Endothelial cell of umbilical vein (primary cell): ENCODE measurements at regions not wholly inside any gene's neighbourhood (a gene's known extent, or its start where the extent isn't known, plus 50 kb on each side); places are given as distances from the start of the nearest gene placed in this dataset.

ENCODE experiments used
- BruUV-seq: library from RNA; stranded (reverse); fragments of 400-500 nt; replicated peaks from 2 replicates; lab custom pipeline; 2021; lab: Mats Ljungman, UMichigan
- CTCF ChIA-PET: fragments of 300-600, 350-600 bp; sonication (Branson Sonifier 250); formaldehyde crosslinking; loops from one replicate; lab custom pipeline; 2021; ENCODE audit warnings: antibody characterized with exemption, inconsistent platforms; lab: Charles Lee
- POLR2A ChIA-PET: fragments of 300-600, 350-600 bp; sonication (Branson Sonifier 250); formaldehyde crosslinking; loops from one replicate; lab custom pipeline; 2021; ENCODE audit warnings: antibody characterized with exemption, inconsistent platforms; lab: Charles Lee
- DNase-seq: peaks from one replicate; pipeline ENCODE4 v3.0.0-alpha.2; 2011; ENCODE audit warnings: low read depth, low spot score
- FAIRE-seq: peaks from 2 replicates; lab custom pipeline; 2011; peaks lifted over from hg19 to GRCh38; lab: Jason Lieb, UNC
- H2AFZ ChIP-seq: 2 replicates; pipeline ENCODE4 v1.6.0; 2012; ENCODE audit warnings: low read depth, low read length, control low read depth, inconsistent platforms
- H3K27ac ChIP-seq: 2 replicates; pipeline ENCODE4 v1.5.1; 2011; ENCODE audit warnings: low read depth, mild to moderate bottlenecking, control low read depth, low read length, moderate library complexity; ENCODE audit not compliant: insufficient read depth
- H3K27me3 ChIP-seq, 2 experiments: 2 replicates each; pipeline versions ENCODE4 v1.6.0 to v1.6.1; 2011; ENCODE audit warnings: low read length in 2 of 2, mixed read lengths in 1 of 2; ENCODE audit not compliant: control insufficient read depth in 2 of 2, insufficient read depth in 2 of 2
- H3K36me3 ChIP-seq, 2 experiments: 2 replicates in 1 of 2; 3 replicates in 1 of 2; pipeline ENCODE4 v1.5.1; 2011; ENCODE audit warnings: low read length in 2 of 2, mild to moderate bottlenecking in 1 of 2, moderate library complexity in 1 of 2; ENCODE audit not compliant: control insufficient read depth in 2 of 2, insufficient read depth in 2 of 2; ENCODE audit errors: extremely low read depth in 1 of 2
- H3K4me1 ChIP-seq: 3 replicates; pipeline ENCODE4 v1.5.1; 2011; ENCODE audit warnings: mild to moderate bottlenecking, low read length; ENCODE audit not compliant: control insufficient read depth, insufficient read depth; ENCODE audit errors: extremely low read depth
- H3K4me2 ChIP-seq: 2 replicates; pipeline ENCODE4 v1.6.1; 2011; ENCODE audit warnings: low read length, control low read depth, mixed read lengths; ENCODE audit not compliant: insufficient read depth
- H3K4me3 ChIP-seq, 3 experiments: fragments of 200-600 bp in 1 of 3; sonication (generic), shearing (Covaris generic) in 1 of 3; replicated peaks in 1 of 3; 2 replicates each; pipeline ENCODE4 v1.5.1; 2011 to 2016; ENCODE audit warnings: control low read depth in 3 of 3, low read length in 3 of 3, mild to moderate bottlenecking in 2 of 3, inconsistent platforms in 1 of 3, low read depth in 1 of 3, moderate library complexity in 1 of 3; ENCODE audit not compliant: insufficient read depth in 1 of 3
- H3K79me2 ChIP-seq: 2 replicates; pipeline ENCODE4 v1.6.0; 2012; ENCODE audit warnings: low read length, inconsistent platforms; ENCODE audit not compliant: control insufficient read depth, insufficient read depth
- H3K9ac ChIP-seq: replicated peaks from 2 replicates; pipeline ENCODE3; 2011; ENCODE audit warnings: low read length, control low read depth; ENCODE audit not compliant: insufficient read depth; ENCODE audit errors: extremely low read depth
- H3K9me1 ChIP-seq: replicated peaks from 3 replicates; pipeline ENCODE4 v1.6.0; 2011; ENCODE audit warnings: mild to moderate bottlenecking, low read length; ENCODE audit not compliant: control insufficient read depth, insufficient read depth; ENCODE audit errors: extremely low read depth
- H3K9me3 ChIP-seq: replicated peaks from 2 replicates; pipeline ENCODE4 v1.5.1; 2012; ENCODE audit warnings: low read length, inconsistent platforms; ENCODE audit not compliant: control insufficient read depth, insufficient read depth
- H4K20me1 ChIP-seq: replicated peaks from 2 replicates; pipeline ENCODE3; 2011; ENCODE audit warnings: mild to moderate bottlenecking, low read length; ENCODE audit not compliant: control insufficient read depth, insufficient read depth; ENCODE audit errors: extremely low read depth
- CTCF ChIP-seq, 2 donors: IDR thresholded peaks; 1 replicate in 1 of 2; 2 replicates in 1 of 2; pipeline ENCODE4 v1.5.1; 2011; ENCODE audit warnings: low read length in 2 of 2, mild to moderate bottlenecking in 2 of 2, moderate library complexity in 2 of 2, control low read depth in 1 of 2, inconsistent platforms in 1 of 2, low read depth in 1 of 2; ENCODE audit not compliant: insufficient read depth in 1 of 2; ENCODE audit errors: extremely low read depth in 1 of 2
- EZH2 ChIP-seq: IDR thresholded peaks from 2 replicates; pipeline ENCODE4 v1.6.1; 2012; ENCODE audit warnings: borderline replicate concordance, low read depth, mild to moderate bottlenecking, moderate library complexity, low read length, inconsistent platforms; ENCODE audit not compliant: severe bottlenecking
- FOS ChIP-seq: IDR thresholded peaks from 2 replicates; pipeline ENCODE4 v1.6.1; 2011; ENCODE audit warnings: mild to moderate bottlenecking, low read length, moderate library complexity, borderline replicate concordance; ENCODE audit not compliant: insufficient read depth
- GATA2 ChIP-seq: IDR thresholded peaks from 2 replicates; pipeline ENCODE4 v1.7.0; 2011; ENCODE audit warnings: low read depth, mild to moderate bottlenecking, moderate library complexity, mixed read lengths, low read length; ENCODE audit not compliant: insufficient read length, insufficient read depth
- JUN ChIP-seq: IDR thresholded peaks from 2 replicates; pipeline ENCODE4 v1.6.1; 2011; ENCODE audit warnings: borderline replicate concordance, low read depth; ENCODE audit not compliant: insufficient read length, insufficient read depth
- MAX ChIP-seq: IDR thresholded peaks from 2 replicates; pipeline ENCODE4 v1.6.1; 2011; ENCODE audit not compliant: insufficient read depth, insufficient read length
- MYC ChIP-seq: IDR thresholded peaks from one replicate; pipeline ENCODE4 v1.6.1; 2011; ENCODE audit warnings: mild to moderate bottlenecking, low read depth, low read length
- POLR2A ChIP-seq: IDR thresholded peaks from 2 replicates; pipeline ENCODE4 v1.6.1; 2012; ENCODE audit warnings: low read depth, mild to moderate bottlenecking, control low read depth, low read length
- POLR2AphosphoS5 ChIP-seq: IDR thresholded peaks from 2 replicates; pipeline ENCODE4 v1.6.1; 2012; ENCODE audit warnings: low read depth, mild to moderate bottlenecking, control low read depth, low read length, moderate library complexity; ENCODE audit not compliant: insufficient read depth
- dilution Hi-C: fragments of 300-500 bp; cut with MboI; formaldehyde crosslinking; loops from one replicate; pipeline ENCODE4 v1.15.0; 2019; ENCODE audit warnings: low sequenced_read_pairs; ENCODE audit not compliant: extremely low pct_ligation_motif_present
- intact Hi-C: fragments of 100-400 bp; cut with micrococcal nuclease; formaldehyde crosslinking; loops from one replicate; pipeline ENCODE4 v1.10.0; 2022

GRCh38 chr12:60836651-60837050 lies 1240.8 kb downstream of the SLC16A7 start:
- Histone ChIP-seq H3K9me1 (no peaks in the 10 kb centered on the region), H2AFZ (no peak overlapping the region), H3K27ac (no peak overlapping the region), H3K4me2 (no peak overlapping the region), H3K9ac (no peak overlapping the region), H3K79me2 (no peaks in the 10 kb centered on the region), H3K9me3 (no peaks in the 10 kb centered on the region), H3K36me3 (no peaks in the 10 kb centered on the region), H3K27me3 (no peaks in the 10 kb centered on the region), H3K4me3 (no peak overlapping the region), H4K20me1 (no peaks in the 10 kb centered on the region), H3K4me1 (no peaks in the 10 kb centered on the region)
- BruUV-seq, result no TSS peak
- FAIRE-seq (no peak), DNase-seq (no peak)
- ChIA-PET POLR2A (no interaction called here), CTCF (no interaction called here)
- TF ChIP-seq MYC, result no peak
- no peak for TF ChIP-seq POLR2AphosphoS5
- no peak for TF ChIP-seq FOS
- no peak for TF ChIP-seq JUN
- TF ChIP-seq CTCF (IDR thresholded peaks at IDR 0.05; ENCODE audit: extremely low read depth in 1 of 2, insufficient read depth in 1 of 2, low read depth in 1 of 2, low read length in 2 of 2), result no peak
- TF ChIP-seq MAX, result no peak
- no peak for TF ChIP-seq POLR2A
- no peak for TF ChIP-seq GATA2
- no peak for TF ChIP-seq EZH2
- dilution Hi-C loops (no loop called here), intact Hi-C loops (no loop called here)
